LoVo (cell line): ENCODE measurements at regions not wholly inside any gene's neighbourhood (a gene's known extent, or its start where the extent isn't known, plus 50 kb on each side); places are given as distances from the start of the nearest gene placed in this dataset.
"Not testable (repeated sequence)": the region's sequence is repeated elsewhere in the genome, so short reads cannot be mapped to it uniquely, and the experiment has no call there.

ENCODE experiments used
- DNase-seq: peaks from one replicate; pipeline ENCODE4 v3.0.0-alpha.2; 2016; ENCODE audit warnings: low spot score

DNA sequence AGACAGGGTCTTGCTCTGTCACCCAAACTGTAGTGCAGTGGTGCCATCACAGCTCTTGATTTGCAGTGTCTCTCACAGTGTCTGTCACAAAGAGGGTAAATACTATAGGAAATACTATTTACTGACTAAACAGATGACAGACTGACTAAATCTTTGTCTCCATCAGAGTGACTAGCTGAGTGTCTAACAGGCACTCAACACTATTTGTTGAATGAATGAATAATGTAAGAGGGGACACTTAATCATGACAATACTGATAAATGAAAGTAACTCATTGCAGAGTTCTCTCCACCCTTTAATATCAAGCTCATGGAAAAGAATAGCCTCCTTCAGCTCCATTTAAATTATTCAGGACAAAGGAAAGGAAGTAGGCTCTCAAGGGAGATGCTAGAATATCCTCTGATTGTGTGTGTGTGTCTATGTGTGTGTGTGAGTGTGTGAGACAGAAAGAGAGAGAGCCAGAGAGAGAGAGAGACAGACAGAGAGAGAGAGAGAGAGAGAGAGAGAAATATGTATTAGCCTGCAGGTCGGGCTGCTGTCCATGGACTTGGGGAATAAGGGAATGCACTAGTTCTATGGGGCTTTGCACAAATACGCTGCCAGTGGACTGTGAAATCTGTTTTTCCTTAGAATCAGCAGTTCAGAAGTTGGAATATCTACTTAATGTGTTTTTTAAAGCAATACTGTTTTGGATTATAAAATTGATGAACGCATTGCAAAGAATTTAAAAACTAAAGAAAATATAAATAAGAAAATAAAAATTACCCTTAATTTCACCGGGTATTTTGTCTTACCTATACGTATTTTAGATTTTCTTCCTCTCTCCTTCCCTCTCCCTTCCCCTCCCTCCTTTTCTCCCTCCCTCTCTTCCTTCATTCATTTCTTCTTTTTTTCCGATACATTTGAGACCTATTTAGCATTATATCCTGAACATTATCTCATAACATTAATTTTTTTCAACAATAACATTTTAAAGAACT, 132.9 kb upstream of the LRIG1 start:
- DNase-seq = no peak

DNA sequence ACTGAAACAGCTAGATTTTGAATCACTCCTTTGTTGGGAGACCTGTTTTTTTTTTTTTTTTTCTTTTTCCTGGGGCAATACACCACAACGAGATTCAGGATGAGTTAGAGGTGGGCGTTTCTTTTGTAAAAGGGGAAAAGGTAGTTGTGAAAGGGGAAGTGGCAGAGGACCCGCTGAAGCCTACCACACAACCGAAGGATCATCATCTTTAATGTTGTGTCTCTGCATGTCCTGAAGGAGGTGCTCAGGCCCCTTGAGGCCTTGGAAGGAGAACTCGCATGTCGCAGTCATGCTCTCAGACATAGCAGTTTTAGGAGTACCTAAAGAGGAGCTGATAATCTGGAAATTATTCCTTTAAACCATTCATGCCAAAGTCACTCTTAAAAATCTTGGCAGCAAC, 137.9 kb upstream of the LRIG1 start:
- no peak for DNase-seq

DNA sequence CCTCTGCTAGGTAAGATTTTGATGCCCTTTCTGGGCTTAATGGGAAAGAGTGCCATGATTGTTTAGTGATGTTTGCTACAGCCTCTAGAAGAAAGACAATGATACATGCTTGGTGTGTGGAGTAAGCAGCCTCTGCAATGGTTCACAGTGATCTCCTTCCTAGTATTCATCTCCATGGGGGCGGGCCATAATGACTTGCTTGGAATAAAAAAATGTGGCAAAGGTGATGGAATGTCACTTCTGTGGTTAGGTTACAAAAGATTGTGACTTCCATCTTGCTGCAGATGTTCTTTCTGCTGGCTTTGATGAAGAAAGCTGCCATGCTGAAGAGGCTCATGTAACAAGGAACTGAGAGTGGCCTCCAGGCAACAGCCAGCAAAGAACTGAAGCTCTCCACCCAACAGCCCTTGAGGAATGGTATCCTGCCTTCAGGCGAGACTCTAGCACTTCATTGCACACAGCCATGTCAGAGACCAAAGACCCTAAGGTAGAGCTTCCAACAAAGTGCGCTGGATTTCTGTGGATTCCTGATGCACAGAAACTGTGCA, 139.1 kb upstream of the LRIG1 start:
- no peak for DNase-seq

DNA sequence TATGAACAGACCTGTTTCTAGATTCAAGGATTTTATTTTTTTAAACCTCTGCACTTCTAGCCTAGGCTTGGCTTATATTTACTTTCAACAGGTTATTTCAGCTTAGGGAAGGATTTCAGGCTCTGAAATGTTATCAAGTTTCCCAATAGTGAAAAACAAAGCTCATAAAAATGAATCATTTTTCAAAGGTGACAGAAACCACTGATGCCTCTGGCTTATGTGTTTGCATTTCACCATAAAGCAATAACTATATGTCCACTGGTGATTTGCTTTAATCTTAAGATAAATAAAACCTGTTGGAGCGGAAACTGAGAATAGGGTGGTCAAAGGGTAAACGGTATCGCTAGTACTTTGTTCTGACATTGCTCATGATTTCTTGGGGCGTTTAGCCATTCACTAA, 141.2 kb upstream of the LRIG1 start:
- peak; percentile 46 for DNase-seq

DNA sequence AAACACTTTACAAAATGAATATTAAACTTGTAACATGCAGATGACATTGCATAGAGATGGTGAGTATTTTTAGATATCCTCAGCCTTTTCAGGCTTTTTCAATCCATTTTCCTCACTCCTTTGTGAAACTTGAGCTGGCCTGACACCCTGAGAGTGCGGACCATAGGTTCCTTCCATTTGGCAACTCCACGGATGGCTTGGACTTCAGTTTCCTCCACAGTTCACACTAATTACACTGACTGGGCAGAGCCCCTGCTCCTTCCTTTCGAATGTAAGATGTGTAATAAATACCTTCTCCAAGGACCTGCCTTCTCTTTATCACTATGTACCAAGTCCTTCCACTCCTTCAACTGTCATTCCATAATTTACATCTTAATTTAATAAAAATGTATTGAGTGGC, 141.7 kb upstream of the LRIG1 start:
- no peak for DNase-seq

DNA sequence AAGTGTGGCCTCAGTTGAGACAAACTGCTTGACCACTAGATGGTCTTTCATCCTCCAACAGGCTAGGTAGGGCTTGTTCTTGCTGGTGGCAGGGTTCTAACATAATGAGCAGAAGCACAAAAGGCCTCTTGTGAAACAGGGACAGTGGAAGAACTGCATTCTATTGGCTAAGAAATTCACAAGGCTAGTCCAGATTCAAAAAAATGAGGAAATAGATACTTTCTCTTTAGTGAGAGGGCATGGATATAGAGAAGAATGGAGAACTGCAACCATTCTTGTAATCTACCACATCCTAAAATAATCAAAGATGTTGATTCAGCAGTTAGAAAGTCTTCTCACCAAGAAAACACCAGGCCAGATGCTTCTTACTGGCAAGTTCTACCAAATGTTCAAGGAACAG, 143.7 kb upstream of the LRIG1 start:
- DNase-seq = no peak

DNA sequence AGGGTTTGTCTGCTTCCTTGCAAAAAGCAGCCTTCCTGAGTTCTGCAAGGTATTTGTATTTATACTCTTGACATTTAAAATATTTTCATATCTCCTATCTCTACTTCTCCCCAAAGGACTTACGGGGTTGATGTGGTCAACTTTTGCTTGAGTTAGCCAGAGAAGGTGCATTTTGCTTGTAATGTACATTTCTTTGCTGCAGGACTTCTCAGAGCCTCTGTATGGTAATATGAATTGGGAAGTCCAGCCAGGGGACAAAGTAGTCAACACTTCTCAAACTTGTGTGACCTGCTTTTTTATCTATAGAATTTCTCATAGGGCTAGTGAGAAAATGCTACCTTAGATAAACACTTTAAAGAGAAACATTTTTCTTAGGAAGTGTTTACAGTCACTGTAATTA, 148.2 kb upstream of the LRIG1 start:
- DNase-seq = no peak

DNA sequence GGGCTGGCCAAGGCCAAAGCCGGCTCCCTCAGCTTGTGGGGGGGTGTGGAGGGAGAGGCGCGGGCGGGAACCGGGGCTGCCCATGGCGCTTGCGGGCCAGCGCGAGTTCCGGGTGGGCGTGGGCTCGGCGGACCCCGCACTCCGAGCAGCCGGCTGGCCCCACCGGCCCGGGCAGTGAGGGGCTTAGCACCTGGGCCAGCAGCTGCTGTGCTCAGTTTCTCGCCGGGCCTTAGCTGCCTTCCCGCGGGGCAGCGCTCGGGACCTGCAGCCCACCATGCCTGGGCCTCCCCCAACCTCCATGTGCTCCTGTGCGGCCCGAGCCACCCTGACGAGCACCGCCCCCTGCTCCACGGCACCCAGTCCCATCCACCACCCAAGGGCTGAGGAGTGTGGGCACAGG, 150.7 kb upstream of the LRIG1 start:
- DNase-seq = not testable (repeated sequence)

DNA sequence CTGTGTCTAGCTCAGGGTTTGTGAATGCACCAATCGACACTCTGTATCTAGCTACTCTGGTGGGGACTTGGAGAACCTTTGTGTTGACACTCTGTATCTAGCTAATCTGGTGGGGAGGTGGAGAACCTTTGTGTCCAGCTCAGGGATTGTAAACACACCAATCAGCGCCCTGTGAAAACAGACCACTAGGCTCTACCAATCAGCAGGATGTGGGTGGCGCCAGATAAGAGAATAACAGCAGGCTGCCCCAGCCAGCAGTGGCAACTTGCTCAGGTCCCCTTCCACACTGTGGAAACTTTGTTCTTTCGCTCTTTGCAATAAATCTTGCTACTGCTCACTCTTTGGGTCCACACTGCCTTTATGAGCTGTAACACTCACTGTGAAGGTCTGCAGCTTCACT, 151.3 kb upstream of the LRIG1 start:
- not testable (repeated sequence) for DNase-seq

DNA sequence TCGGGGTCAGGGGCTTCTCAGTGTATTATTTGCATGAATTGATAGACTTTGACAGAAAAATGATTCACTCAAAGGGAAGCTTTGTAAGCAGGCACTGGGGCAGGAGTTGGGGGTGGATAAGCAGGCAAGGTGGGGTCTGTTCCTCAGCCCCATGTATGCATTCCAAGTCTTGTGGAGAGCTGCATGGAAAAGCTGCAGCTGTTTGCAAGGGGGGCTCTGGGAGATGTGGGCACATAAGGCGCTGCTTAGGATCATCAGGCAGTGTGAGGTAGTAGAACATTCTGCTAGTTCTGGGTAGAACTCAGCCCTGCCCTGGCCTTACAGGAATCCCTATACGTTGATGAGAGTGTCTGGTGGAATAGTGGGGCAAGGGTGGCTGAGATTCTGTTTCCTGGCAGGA, 154.2 kb upstream of the LRIG1 start:
- DNase-seq = no peak

DNA sequence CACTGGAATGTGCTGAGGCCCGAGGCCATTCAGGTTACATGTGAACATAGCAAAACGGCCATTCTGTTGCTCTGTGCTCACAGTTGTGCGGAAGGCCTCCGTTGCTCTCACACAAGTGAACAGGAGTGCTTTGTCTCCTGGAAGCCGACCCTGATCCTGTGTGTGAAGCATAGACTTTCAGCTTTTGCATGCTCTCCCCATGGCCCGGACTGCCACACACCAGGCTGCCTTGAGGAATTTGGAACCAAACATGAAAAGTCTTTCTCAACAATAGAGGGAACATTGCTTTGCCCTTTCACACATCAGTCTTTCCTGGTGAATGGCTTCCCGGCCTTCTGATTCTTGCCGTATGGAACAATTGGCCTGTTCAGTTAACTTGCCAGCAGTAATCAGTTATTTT, 154.8 kb upstream of the LRIG1 start:
- DNase-seq = no peak

DNA sequence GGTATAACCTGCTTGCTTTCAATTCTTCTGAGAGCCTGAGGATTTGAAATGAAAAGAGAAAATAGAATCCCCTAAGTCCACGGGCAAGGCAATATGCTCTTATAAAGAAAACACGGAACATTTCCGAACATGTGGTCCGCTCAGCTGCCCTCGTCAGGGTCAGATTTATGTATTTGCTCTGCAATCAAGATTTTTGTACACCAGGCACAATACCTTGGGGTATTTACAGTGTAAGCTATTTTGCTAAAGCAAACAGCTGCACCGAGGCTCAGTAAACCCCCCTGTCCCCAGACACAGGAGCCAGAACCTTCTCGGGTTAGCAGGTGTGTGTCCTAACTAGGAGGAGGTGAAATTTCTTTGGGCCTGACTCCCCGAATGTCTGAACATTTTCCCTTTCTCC, 155.8 kb upstream of the LRIG1 start:
- no peak for DNase-seq

DNA sequence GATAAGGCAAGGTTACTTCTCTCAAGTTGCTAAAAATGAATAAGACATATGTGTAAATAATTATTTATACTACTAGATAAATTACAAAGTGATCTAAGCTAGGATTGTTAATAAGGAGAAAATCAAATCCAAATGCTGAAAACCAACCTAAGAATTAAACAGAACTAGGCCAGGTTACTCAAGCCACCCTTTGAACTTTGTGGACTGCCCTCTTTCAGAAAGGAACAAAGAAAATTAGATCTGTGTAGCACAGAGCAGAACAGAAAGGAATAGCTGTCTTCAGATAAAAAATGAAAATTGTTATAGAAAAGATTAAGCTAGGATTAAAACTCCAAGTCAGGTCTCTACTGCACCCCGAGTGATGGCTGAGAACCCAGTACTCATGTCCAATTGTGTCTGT, 158.2 kb upstream of the LRIG1 start:
- DNase-seq = no peak

DNA sequence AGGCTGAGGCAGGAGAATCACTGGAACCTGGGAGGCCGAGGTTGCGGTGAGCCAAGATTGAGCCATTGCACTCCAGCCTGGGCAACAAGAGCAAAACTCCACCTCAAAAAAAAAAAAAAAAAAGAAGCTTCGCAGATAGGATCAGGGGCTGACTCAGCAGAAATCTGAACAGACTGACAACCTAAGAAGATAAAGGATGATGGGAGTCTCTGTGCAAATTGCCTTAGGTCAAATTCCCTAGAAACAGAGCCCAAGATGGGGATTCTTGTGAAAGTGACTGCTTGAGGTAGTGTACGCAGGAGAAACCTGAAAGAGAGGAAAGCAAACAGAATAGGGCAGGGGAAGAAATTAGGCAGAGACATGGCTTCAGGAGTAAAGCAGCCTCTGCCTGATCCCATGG, 160.8 kb upstream of the LRIG1 start:
- no peak for DNase-seq

DNA sequence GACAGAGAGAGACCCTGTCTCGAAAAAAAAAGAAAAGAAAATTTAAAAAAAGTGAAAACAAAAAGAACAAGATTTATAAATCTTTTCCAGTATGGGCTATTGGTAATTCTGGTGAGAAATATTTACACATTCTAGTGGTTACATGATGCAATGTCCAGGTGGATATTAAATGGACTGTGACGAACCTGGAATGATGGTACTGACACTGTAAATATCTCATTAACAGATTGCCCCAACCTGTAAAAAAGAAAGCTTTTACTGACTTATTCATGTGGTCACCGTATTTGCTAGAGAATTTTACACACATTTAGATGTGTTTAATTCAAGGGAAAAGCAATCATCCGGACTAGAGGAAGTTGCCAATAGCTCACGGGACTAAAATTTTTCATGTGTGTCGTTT, 162.1 kb upstream of the LRIG1 start:
- no peak for DNase-seq

DNA sequence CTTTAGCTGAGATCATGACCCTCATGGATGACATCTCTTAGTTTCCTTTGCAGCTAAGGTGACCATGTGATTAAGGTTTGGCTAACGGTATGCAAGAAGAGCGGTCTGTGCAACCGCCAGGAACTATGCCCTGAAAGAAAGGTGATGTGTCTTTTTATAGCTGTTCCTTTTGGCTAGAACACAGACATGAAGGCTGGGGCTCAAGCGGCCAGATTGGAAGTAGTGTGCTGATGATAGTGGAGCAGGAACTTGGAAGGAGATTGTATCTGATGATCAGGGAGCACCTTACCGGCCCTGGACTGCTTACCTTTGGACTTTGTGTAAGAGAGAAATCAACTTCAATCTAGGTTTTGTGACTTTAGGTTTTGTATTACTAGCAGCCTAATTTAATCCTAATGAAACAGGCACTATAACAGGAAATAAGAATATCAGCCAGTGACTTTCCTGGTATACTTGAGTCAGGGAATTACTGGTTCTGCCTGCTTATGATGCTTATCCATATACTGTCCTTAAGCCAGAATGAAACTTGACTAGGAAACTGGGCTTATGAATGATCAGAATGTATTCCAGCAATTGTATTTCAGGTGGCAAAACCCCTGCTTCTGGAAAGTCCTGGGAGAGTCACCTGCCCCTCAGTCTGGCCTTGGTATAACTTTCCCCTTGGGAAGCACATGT, 164.3 kb upstream of the LRIG1 start:
- DNase-seq = no peak

DNA sequence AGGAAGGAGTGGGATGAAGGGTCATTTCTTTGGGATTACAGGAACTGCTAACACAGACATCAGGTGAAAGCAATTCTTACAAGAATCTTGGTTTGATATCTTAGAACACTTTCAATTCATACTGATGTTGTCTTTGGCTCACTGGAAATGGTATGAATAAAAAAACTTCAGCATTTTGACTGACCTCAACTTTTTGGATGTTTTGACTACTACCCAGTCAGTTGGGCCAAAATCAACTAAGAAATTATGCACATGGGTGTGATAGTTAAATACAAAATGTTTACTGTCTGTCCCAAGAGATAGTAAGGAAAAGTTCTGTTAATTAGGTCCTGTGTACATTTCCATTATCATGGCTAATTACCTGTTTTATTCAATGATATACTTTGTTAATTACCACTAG, 165.5 kb upstream of the LRIG1 start:
- no peak for DNase-seq

DNA sequence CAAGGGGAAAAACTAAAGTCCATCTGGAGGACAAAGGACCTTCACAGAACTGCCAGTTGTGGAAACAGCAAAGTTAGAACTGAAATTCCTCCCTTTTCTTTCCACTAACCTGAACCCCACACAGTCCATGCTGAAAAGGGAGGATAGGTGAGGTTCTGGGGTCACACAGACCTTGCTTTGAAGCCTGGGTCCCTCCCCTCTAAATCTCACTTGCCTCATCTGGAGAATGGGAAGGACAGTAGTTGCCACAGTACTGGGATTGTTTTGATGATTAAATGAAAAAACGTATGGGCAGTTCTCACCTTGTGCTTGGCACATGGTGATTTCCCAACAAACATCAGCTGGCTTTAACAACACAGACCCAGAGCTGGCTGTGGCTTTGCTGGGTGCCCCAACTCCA, 166.4 kb upstream of the LRIG1 start:
- no peak for DNase-seq

DNA sequence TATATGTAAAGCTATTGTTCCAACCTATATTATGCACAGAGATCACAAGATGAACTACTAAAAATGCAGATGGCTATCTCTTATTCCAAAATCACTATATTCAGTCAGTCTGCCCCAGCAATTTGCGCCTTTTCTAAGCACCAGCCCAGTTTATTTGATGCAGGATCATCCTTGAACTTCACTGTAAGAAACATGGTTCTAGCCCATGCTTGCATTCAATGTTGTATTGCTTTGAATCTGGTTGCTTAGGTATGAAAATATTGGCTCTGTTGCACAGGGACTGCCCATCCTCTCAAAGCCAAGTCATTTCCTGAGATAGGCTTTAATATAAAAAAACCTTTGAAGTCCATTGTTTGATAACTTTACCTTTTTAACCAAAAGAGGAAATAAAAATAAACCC, 170.5 kb upstream of the LRIG1 start:
- DNase-seq = no peak

DNA sequence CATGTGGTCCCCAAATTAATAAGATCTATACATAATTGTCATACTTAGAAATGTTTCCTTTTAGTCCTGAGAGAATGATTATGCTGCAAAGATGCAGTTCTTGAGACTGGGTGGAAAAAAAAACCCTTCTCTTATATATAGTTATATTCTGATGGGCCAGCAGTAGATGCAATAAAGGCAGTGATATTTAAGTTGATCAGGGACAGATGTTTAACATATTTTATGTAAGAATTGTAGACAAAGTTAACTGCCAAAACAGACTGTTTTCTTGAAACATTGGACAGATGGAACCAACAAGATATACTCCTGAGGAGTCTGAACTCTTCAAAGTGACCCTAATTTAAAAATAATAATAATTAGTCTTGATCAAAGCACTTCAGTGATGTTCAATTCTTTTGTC, 172.0 kb upstream of the LRIG1 start:
- DNase-seq = no peak

DNA sequence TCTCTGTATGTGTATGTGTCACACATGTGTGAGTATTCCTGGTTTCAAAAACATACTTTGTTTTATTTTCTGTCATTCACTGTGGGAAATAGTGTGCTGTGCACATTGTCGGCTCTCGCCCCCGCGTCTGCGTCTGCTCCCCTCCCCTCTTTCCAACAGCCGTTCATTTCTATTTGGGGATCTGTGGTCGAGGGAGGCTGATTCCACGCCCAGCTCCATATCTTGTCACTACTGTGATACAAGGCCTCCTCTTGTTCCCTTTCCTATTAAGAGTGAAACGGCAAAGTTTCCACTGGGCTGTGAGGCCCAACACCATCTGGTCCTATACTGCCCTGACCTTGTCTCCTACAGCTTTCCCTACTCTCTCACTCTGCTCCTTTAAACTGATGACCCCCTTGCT, 172.5 kb upstream of the LRIG1 start:
- DNase-seq = no peak

DNA sequence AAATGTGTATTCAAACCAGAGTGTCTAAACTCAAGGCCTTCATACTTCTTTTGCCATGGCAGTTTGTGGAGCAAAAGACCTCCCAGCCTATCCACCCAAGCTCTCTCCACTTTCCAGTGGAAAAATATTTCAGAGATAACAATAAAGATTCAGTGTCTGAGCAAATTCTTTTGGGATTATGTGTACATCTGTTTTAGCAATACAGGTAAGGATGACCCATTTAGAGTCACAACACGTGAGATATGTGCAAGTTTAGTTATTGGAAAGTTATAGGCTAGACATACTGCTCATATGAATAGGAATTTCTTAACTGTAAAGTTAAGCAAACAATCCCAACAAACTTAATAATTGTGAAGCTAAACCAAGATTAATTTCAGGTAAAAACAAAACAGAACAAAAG, 174.5 kb upstream of the LRIG1 start:
- no peak for DNase-seq

DNA sequence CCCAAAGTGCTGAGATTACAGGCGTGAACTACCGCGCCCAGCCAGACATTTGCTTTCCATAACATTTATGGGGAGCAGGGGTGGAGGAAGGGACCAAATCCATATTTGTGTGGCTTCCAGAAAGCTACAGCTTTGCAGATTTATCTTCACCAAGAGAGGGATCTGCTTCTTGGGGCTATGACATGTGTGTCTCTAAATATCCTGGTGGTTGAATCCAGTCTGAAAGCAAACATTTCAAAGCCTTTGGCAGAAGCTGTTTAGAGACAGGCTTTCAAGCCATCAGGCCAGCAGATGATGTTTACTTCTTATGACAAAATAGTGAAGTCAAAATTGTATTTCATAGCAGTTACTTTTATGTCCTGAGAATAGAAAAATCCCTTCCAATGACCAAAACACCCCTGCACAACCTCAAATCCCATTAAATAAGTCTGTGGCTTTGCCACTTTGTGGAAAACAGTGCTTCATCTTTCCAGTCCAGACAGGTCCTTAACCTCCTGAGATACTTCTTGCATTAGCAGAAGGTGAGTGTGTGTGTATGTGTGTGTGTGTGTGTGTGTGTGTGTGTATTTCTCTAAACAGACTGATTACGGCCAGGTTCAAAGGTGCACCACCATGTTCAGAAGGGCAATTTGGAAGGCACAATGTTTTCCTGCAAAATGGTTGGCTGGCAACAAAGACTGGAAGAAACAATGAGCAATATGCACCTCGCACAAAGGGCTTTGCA, 191.4 kb upstream of the LRIG1 start:
- no peak for DNase-seq
